ENCODE measurements at regions not wholly inside any gene's neighbourhood (a gene's known extent, or its start where the extent isn't known, plus 50 kb on each side); places are given as distances from the start of the nearest gene placed in this dataset.

DNA sequence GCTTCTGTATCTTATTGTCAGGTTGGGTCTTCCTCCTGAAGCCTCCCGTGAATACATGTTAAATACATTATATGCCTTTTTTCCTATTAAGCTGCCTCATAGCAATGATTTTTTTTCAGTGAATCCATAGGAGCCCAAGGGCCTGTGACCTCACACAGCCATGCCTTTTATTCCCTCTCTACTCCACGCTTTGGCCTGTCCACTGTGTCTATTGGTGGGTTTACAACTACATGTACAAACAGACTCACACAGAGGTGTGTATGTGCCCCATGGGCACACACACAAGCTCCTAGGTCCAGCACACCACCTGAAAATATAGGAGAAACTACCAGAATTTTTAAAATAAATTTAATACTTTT, 560.4 kb downstream of the IPMK start:
- Mint-ChIP-seq H3K4me3 (no peak overlapping the region), H3K27ac (no peak overlapping the region), H3K27me3 (no peaks in the 10 kb centered on the region), H3K36me3 (ENCODE audit: low read depth) (no peaks in the 10 kb centered on the region), H3K9me3 (no peaks in the 10 kb centered on the region), H3K4me1 (no peaks in the 10 kb centered on the region)
- DNase-seq = no peak
- POLR2A ChIA-PET = no interaction called here
- CTCF ChIA-PET = no interaction called here

GRCh38 chr10:57706576-57707299, 561.0 kb downstream of the IPMK start:
- Mint-ChIP-seq H3K4me1 (no peaks in the 10 kb centered on the region), H3K9me3 (no peaks in the 10 kb centered on the region), H3K27ac (no peak overlapping the region), H3K36me3 (ENCODE audit: low read depth) (no peaks in the 10 kb centered on the region), H3K27me3 (no peaks in the 10 kb centered on the region), H3K4me3 (no peak overlapping the region)
- ChIA-PET POLR2A (no interaction called here), CTCF (no interaction called here)
- no peak for DNase-seq

GRCh38 chr10:57706016-57706415, 561.7 kb downstream of the IPMK start:
- no peaks in the 10 kb centered on the region for H3K9me3 Mint-ChIP-seq
- H3K27me3 Mint-ChIP-seq = no peaks in the 10 kb centered on the region
- no peak overlapping the region for H3K4me3 Mint-ChIP-seq
- H3K36me3 Mint-ChIP-seq (ENCODE audit: low read depth) = no peaks in the 10 kb centered on the region
- DNase-seq = no peak
- ChIA-PET POLR2A (no interaction called here), CTCF (no interaction called here)
- H3K4me1 Mint-ChIP-seq = no peaks in the 10 kb centered on the region
- H3K27ac Mint-ChIP-seq = no peak overlapping the region

DNA sequence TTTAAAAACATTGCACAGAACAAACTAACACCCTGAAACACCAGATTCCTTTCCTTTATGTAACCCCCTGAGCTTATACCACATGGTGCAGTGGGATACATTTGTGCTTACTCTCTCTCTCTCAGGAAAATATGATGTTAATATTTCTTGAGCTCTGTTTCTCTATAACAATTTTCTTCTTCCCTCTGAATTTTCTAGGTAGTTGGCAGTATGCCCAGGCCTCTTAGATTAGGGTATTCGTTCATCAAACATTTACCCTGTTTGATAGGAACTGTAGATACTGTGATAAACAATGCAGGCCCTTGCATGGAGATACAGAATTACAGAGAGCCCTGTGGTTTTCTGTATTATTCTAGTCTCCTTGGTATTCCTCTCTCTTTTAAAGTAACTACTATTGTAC, 567.8 kb downstream of the IPMK start:
- no peak overlapping the region for H3K27ac Mint-ChIP-seq
- H3K4me3 Mint-ChIP-seq = no peak overlapping the region
- H3K4me1 Mint-ChIP-seq = no peaks in the 10 kb centered on the region
- H3K27me3 Mint-ChIP-seq = no peaks in the 10 kb centered on the region
- ChIA-PET CTCF (no interaction called here), POLR2A (no interaction called here)
- H3K9me3 Mint-ChIP-seq = no peaks in the 10 kb centered on the region
- no peak for DNase-seq
- no peaks in the 10 kb centered on the region for H3K36me3 Mint-ChIP-seq (ENCODE audit: low read depth)

- Mint-ChIP-seq H3K27ac (no peak overlapping the region), H3K9me3 (peaks cover 2% of the 10 kb centered on the region), H3K4me1 (no peaks in the 10 kb centered on the region), H3K36me3 (ENCODE audit: low read depth) (no peaks in the 10 kb centered on the region), H3K27me3 (no peaks in the 10 kb centered on the region), H3K4me3 (no peak overlapping the region)
- ChIA-PET CTCF (no interaction called here), POLR2A (no interaction called here)
- no peak for DNase-seq
Observed at GRCh38 chr10:57696641-57697040, 571.1 kb downstream of the IPMK start.

DNA sequence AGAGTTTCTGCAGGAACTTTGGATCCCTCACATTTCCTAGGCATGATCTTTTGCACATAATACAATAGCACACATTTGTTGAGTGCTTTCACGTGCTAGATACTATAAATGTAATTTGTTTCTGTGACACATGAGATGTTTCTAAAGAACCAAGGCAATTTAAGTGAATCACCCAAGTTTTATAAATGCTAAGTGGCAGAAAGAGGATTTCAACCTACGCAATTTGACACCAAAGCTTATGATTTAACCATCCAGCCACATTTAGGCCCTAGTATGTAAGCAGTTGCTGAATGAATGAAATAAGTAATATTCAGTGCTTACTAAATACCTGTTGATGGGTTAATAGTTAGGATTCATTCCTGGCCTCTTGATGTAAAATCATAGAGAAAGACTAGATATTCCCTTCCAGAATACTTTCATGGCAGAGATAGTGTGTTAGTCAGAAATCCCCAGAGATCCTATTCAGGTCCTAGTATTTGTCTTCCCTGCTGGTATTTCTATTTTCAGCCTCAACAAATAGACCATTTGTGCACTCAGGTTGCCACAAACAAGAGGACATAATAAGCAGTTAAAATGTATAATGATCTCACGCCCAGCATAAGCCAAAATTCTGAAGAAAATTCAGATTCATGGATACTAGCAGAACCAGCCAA, 572.6 kb downstream of the IPMK start:
- H3K27me3 Mint-ChIP-seq = no peaks in the 10 kb centered on the region
- no peaks in the 10 kb centered on the region for H3K36me3 Mint-ChIP-seq (ENCODE audit: low read depth)
- H3K4me3 Mint-ChIP-seq = no peak overlapping the region
- ChIA-PET CTCF (no interaction called here), POLR2A (no interaction called here)
- peaks cover 2% of the 10 kb centered on the region for H3K9me3 Mint-ChIP-seq
- no peaks in the 10 kb centered on the region for H3K4me1 Mint-ChIP-seq
- DNase-seq = no peak
- no peak overlapping the region for H3K27ac Mint-ChIP-seq

GRCh38 chr10:57692255-57692980, 575.3 kb downstream of the IPMK start:
- DNase-seq = no peak
- Mint-ChIP-seq H3K4me3 (no peak overlapping the region), H3K36me3 (ENCODE audit: low read depth) (no peaks in the 10 kb centered on the region), H3K27ac (no peak overlapping the region), H3K4me1 (no peaks in the 10 kb centered on the region), H3K27me3 (no peaks in the 10 kb centered on the region), H3K9me3 (peaks cover 2% of the 10 kb centered on the region)
- ChIA-PET CTCF (no interaction called here), POLR2A (no interaction called here)

GRCh38 chr10:57689596-57690297, 577.9 kb downstream of the IPMK start:
- DNase-seq = no peak
- Mint-ChIP-seq H3K4me1 (no peaks in the 10 kb centered on the region), H3K4me3 (no peak overlapping the region), H3K36me3 (ENCODE audit: low read depth) (no peaks in the 10 kb centered on the region), H3K9me3 (peaks cover 2% of the 10 kb centered on the region), H3K27me3 (no peaks in the 10 kb centered on the region), H3K27ac (no peak overlapping the region)
- POLR2A ChIA-PET = no interaction called here
- CTCF ChIA-PET = no interaction called here

- peaks cover 7% of the 10 kb centered on the region for H3K9me3 Mint-ChIP-seq
- ChIA-PET CTCF (no interaction called here), POLR2A (no interaction called here)
- H3K4me3 Mint-ChIP-seq = no peak overlapping the region
- no peak overlapping the region for H3K27ac Mint-ChIP-seq
- no peaks in the 10 kb centered on the region for H3K27me3 Mint-ChIP-seq
- H3K36me3 Mint-ChIP-seq (ENCODE audit: low read depth) = no peaks in the 10 kb centered on the region
- no peak for DNase-seq
- no peaks in the 10 kb centered on the region for H3K4me1 Mint-ChIP-seq
Observed at GRCh38 chr10:57679916-57680315, 587.8 kb downstream of the IPMK start.

GRCh38 chr10:57675125-57675524, 592.6 kb downstream of the IPMK start:
- Mint-ChIP-seq H3K4me3 (no peak overlapping the region), H3K27me3 (no peaks in the 10 kb centered on the region), H3K4me1 (no peaks in the 10 kb centered on the region), H3K27ac (no peak overlapping the region), H3K36me3 (ENCODE audit: low read depth) (no peaks in the 10 kb centered on the region), H3K9me3 (peaks cover 3% of the 10 kb centered on the region)
- ChIA-PET CTCF (no interaction called here), POLR2A (no interaction called here)
- no peak for DNase-seq

- CTCF ChIA-PET = no interaction called here
- H3K9me3 Mint-ChIP-seq = peaks cover 3% of the 10 kb centered on the region
- no peak overlapping the region for H3K4me3 Mint-ChIP-seq
- POLR2A ChIA-PET = no interaction called here
- H3K27me3 Mint-ChIP-seq = no peaks in the 10 kb centered on the region
- no peak overlapping the region for H3K27ac Mint-ChIP-seq
- no peaks in the 10 kb centered on the region for H3K4me1 Mint-ChIP-seq
- H3K36me3 Mint-ChIP-seq (ENCODE audit: low read depth) = no peaks in the 10 kb centered on the region
- DNase-seq = no peak
Observed at GRCh38 chr10:57673446-57673960, 594.2 kb downstream of the IPMK start.

DNA sequence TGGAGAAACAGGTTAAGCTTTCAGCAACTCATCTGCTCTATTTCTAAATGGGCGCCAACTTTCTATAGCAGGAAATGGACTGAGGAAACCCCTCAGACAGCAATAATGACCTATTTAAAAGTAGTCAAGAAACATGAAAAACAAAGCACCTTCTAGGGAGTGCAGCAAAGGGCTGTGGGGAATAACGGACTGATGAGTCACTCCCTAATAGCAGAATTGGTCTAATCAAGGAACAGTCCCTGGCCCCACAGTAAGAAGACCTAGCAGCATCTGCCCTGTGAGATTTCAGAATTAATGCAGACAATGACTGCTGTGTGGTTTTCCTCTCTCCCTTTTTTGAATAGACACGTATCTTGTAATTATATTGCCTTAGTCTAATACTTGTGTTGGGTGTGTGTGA, 602.9 kb downstream of the IPMK start:
- no peaks in the 10 kb centered on the region for H3K4me1 Mint-ChIP-seq
- DNase-seq = no peak
- peaks cover 2% of the 10 kb centered on the region for H3K9me3 Mint-ChIP-seq
- H3K4me3 Mint-ChIP-seq = no peak overlapping the region
- POLR2A ChIA-PET = no interaction called here
- CTCF ChIA-PET = no interaction called here
- no peaks in the 10 kb centered on the region for H3K27me3 Mint-ChIP-seq
- no peaks in the 10 kb centered on the region for H3K36me3 Mint-ChIP-seq (ENCODE audit: low read depth)
- no peak overlapping the region for H3K27ac Mint-ChIP-seq

GRCh38 chr10:57663401-57663800, 604.3 kb downstream of the IPMK start:
- Mint-ChIP-seq H3K27ac (no peak overlapping the region), H3K27me3 (no peaks in the 10 kb centered on the region), H3K9me3 (peaks cover 2% of the 10 kb centered on the region), H3K4me1 (no peaks in the 10 kb centered on the region), H3K36me3 (ENCODE audit: low read depth) (no peaks in the 10 kb centered on the region), H3K4me3 (no peak overlapping the region)
- ChIA-PET CTCF (no interaction called here), POLR2A (no interaction called here)
- DNase-seq = no peak
